ENCODE measurements at regions not wholly inside any gene's neighbourhood (a gene's known extent, or its start where the extent isn't known, plus 50 kb on each side); places are given as distances from the start of the nearest gene placed in this dataset.

DNA sequence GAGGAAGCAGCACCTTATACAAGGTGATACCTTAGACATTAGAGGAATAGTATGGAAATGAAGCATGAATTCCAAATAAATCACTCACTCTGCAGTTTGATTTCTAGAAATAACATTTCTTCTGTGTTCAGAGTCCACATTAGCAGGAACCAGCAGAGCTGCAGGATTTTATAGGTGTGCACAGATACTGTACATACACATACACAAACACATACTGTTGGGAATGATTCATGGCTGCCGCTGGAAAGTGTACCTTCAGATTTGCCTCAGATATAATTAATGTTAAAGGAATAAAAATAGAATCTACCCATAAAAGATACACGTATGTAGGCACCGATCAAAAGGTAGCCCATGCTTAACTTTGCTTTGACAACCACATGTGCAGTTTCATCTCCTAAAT is 578.1 kb downstream of the CSNK1G3 start:
- no peak for TF ChIP-seq ZNF768 (tag by site-specific recombination; IDR thresholded peaks at IDR 0.05)
- TF ChIP-seq ZBTB7A (tag by site-specific recombination; IDR thresholded peaks at IDR 0.05; ENCODE audit: low read depth) = no peak
- TF ChIP-seq ZFHX2 (tag by site-specific recombination; conservative IDR thresholded peaks at IDR 0.05) = no peak
- no peak for TF ChIP-seq ZNF133 (tag by site-specific recombination; IDR thresholded peaks at IDR 0.05)
- TF ChIP-seq, protein P1, sequence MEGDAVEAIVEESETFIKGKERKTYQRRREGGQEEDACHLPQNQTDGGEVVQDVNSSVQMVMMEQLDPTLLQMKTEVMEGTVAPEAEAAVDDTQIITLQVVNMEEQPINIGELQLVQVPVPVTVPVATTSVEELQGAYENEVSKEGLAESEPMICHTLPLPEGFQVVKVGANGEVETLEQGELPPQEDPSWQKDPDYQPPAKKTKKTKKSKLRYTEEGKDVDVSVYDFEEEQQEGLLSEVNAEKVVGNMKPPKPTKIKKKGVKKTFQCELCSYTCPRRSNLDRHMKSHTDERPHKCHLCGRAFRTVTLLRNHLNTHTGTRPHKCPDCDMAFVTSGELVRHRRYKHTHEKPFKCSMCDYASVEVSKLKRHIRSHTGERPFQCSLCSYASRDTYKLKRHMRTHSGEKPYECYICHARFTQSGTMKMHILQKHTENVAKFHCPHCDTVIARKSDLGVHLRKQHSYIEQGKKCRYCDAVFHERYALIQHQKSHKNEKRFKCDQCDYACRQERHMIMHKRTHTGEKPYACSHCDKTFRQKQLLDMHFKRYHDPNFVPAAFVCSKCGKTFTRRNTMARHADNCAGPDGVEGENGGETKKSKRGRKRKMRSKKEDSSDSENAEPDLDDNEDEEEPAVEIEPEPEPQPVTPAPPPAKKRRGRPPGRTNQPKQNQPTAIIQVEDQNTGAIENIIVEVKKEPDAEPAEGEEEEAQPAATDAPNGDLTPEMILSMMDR (tag by site-specific recombination; IDR thresholded peaks at IDR 0.05) = no peak
- TF ChIP-seq ZNF830 (tag by site-specific recombination; IDR thresholded peaks at IDR 0.05; ENCODE audit: low read depth) = no peak
- TF ChIP-seq ZNF121 (tag by site-specific recombination; IDR thresholded peaks at IDR 0.05) = no peak

Data from HEK293 (cell line).